NCI-H446 treated with DMSO at 0.1 percent for 48 hours (cell line): ENCODE measurements at regions not wholly inside any gene's neighbourhood (a gene's known extent, or its start where the extent isn't known, plus 50 kb on each side); places are given as distances from the start of the nearest gene placed in this dataset.

Source experiments
- DNase-seq: peaks from one replicate; lab custom pipeline; 2025; lab: John Stamatoyannopoulos, UW

- no peak for DNase-seq
Observed at GRCh38 chr5:141746395-141746794, 64.4 kb upstream of the ARAP3 start.

DNA sequence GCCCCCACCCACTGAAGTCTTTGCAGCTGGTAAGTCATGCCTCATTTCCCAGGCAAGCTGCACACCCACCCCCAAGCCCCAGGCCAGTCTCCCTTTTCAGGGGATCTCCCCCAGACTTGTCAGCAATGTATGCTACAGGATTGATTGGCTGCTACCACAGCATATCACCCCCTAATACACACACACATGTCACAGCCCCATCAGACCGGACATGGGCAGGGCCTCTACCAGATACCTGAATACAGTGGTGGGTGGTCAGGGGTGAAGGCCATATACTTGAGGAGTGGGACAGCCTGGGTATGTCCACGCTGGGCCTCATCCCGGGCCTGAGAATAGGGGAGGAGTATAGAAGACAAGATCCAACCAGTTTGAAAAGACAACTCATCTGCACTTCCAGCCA is 63.4 kb upstream of the ARAP3 start:
- no peak for DNase-seq

- DNase-seq = no peak
Observed at GRCh38 chr5:141743866-141744272, 61.8 kb upstream of the ARAP3 start.

DNA sequence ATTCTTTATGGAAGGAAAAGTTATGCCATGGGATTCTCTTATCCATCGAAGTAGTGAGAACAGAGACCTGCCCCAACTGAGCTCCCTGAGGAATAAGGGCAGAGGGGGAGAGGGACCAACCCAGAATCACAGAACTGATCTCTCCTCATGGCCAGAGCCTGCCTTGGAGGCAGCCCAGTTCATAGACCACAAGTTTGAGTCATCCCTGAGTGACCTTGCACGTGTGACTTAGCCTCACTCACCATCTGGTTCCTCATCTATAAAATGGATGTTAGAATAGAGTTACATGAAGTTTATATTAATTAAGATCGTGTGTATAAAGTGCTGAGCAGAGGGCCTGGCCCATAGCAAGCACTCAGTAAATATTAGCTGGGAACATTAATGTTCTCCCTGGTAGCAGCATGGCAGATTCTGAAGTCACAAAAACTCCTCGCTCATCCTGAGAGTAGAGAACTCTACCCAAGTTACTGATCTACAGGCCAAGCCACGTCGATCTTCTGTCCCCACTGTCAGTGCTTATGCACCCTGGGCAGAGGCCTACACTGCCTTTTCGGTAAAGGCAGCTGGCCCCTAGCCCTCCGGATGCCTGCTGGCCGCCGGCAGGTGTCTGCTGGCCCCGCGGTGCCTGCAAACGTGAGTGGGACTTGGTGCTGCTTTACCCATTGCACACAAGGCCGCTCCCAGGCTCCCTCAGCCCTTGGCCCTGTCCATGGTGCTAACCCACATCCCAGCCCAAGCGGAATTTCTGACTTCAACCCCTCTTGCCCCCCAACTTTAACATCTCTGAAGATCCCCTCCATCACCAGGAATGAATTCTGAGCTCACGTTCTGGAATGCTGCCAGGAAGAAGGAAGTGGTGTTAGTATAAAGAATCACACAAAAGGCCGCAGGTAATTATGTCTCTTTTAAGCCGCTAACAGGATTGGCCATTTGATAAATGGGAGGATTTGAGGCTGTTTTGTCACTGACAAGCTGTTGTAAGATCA is 61.1 kb upstream of the ARAP3 start:
- DNase-seq = no peak

DNA sequence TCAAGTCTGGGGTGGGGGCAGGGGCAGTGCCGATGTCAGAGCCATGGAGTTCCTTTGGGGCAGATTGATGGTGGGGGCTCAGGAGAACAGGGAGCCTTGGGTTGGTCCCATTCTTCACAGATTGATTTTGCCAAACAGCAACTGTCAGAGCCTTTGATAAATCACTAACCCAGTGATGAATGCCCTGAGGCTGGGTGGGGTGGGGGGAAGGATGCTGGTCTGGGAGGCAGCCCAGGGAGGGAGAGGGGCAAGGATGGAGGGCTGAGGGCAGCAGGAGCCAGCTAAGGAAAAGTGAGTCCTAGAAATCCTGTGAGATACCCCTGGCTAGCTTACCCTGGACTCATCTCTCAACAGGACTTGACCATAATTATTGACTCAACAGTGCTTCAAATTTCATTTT is 60.1 kb upstream of the ARAP3 start:
- DNase-seq = no peak

- no peak for DNase-seq
Observed at GRCh38 chr5:141740885-141741284, 58.9 kb upstream of the ARAP3 start.

DNA sequence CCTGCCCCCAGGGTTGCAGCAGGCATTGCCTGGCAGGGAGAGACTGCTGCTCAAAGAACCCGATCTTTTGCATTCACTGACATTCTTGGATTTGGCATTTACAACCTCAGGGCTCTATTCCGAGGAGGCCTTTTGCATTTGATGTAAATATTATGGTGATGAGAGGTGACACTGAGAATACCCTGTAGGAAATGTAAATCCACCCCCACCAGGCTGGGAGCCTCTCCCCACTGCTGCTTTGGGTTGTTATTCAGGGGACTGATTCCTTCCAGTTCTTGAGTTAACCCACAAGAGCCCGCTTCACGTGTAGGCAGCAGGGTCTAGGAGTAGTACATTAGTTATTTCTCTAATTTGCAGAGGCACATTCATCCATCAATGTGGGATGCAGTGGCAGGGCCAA is 55.5 kb upstream of the ARAP3 start:
- no peak for DNase-seq

- DNase-seq = no peak
Observed at GRCh38 chr5:141735823-141736222, 53.8 kb upstream of the ARAP3 start.

DNA sequence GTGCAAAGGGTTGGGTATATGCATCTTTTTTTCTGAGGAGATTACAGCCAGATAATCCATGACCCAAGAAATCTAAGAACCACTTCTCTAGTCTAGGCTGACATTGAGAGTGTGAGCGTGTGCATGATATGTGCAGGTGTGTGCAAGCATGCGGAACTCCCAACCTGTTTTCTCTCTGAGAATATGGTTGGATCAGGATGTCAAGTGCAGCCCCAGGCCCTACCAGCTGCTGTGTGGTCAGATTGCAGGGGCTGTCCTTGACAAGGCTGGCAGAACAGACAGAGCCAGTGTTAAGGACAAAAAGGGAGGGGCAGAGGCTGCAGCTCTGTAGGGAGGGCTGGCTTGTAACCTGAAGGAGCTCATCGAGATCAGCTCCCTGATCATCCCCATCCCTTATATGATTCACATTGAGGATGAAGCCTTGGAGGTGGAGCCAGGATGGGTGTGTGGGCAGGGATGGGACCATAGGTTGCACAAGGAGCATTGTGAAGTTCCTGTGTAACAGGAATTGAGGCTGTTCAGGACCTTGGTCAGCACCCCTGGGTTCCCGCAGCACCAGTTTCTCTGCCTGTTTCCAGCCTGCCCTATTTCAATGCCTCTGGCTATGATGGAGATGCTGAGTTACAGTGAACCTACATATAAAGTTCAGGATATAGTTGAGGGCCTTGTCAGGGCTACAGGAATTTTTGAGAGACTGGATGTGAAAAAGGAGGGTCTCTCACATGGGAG is 52.6 kb upstream of the ARAP3 start:
- DNase-seq = no peak

GRCh38 chr5:141733198-141733597 is 51.2 kb upstream of the ARAP3 start:
- DNase-seq = no peak

DNA sequence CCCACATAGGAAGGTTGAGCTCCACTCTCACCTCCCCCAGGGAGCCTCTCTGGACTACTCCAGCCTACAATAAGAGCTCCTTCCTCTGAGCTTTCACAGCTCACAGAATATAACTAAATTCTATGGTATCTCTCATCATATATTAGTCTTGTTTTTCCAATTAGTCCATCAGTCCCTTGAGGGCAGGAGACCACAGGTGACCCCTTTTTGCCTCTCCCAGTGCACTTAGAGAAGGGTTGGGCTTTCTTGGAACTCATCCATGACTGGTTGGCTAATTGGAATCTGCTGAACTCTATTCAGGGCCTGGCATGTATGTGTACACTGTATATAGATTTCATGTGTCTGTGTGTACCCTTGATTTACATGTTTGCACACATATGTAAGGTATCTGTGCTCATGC is 50.4 kb upstream of the ARAP3 start:
- DNase-seq = no peak
